Right renal pelvis (tissue), 4 donors: ENCODE measurements at regions not wholly inside any gene's neighbourhood (a gene's known extent, or its start where the extent isn't known, plus 50 kb on each side); places are given as distances from the start of the nearest gene placed in this dataset.

ENCODE experiments used
- DNase-seq, 4 donors: peaks; one replicate each; pipeline ENCODE4 v3.0.0-alpha.2; 2013; ENCODE audit warnings: low read depth in 4 of 4, low spot score in 3 of 4, missing footprints in 1 of 4

- DNase-seq: no peak
Measured at GRCh38 chr15:75129788-75130187, 71.9 kb upstream of the C15orf39 start.

DNA sequence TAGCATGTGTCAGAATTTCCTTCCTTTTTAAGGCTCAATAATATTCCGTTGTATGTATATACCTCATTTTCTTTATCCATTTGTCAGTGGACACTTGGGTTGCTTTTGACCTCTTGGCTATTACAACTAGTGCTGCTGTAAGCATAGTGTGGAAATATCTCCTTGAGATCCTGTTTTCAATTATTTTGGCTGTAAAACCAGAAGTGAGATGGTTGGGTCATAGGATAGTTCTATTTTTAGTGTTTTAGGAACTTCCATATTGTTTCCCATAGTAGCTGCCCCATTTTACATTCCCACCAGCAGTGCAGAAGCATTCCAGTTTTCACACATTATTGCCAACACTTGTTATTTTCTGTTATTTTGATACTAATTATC lies 70.4 kb upstream of the C15orf39 start:
- DNase-seq: no peak

GRCh38 chr15:75134748-75135147 lies 66.9 kb upstream of the C15orf39 start:
- no peak for DNase-seq

- DNase-seq: no peak
Measured at GRCh38 chr15:75136118-75136517, 65.6 kb upstream of the C15orf39 start.

DNA sequence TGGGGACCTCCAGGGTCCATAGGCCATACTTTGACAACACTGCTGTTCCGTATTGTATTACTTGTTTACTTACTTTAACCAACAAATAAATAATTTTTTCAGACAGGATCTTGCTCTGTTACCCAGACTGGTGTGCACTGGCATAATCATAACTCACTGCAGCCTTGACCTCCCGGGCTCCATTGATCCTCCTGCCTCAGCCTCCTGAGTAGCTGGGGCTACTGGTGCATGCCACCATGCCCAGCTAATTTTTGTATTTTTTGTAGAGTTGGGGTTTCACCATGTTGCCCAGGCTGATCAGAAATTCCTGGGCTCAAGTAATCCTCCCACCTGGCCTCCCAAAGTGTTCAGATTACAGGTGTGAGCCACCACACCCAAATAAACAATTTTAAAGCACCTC lies 64.9 kb upstream of the C15orf39 start:
- no peak for DNase-seq

DNA sequence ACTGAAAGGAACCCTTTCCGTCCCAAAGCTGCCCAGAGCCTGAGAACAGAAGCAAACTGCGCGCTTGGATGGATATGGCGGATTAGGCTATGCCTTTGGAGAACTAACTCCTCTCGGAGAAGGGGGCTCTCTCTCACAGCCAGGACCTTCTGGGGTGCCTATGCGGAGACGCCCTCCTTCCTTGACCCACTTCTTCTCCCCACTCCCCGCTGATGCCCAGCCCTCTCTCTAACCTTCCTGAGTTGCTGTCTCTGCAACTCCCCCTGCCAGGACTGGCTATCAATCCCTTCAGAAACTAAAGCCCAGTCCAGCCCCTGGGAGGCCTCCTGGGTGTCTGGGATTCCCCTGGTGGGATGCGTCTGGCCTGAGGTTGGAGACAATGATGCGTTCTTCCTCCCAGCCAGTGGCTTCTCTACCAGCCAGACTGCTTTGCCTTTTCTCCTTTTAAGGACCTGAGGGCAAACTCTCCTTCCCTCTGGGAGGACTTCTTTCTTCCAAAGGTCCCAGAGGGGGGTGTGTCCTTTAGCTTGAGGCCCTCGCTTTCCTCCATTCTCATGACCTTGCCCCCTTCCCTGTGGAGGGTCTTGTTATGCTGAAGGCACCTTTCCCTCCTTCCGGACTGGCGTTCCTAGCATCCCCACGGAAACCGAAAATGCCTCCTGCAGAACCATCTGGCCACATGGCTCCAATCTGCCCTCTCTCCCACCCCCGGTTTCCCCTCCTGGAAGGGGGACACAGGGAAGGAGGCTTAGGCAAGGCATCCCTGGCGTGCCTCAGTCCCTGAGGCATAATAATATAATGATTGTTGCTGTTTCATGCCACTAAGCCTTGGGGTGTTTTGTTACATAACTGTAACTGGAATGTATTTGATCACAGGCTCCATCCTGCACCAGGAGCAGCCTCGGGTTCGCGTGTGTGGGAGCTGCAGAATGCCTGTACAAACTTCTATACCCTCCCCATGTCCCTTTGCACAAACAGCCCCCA lies 63.4 kb upstream of the C15orf39 start:
- no peak for DNase-seq

- no peak for DNase-seq
Measured at GRCh38 chr15:75140080-75140879, 61.4 kb upstream of the C15orf39 start.

- no peak for DNase-seq
Measured at GRCh38 chr15:75142499-75142898, 59.2 kb upstream of the C15orf39 start.

DNA sequence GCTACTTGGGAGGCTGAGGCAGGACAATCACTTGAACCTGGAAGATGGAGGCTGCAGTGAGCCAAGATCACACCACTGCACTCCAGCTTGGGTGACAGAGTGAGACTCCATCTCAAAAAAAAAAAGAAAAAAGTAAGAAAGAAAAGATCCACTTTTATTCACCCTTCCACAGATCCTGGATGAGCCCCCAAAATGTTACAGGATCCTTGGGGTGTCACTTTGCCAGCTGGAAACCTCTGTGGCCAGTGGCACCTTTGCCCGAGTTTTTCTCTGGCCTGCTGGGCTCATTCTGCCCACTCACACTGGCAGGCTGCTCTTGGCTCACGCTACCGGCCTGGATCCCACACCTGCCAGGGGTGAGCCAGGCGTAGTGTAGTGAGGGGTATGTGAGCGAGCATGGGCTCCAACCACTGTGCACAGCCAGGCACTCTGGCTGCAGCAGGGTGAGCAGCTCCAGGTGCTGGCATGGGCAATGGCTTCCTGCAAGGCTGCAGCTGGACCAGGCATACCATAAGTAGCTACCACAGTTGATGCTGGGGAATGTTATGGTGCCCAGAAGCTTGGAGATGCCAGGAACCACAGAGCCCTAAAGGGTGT lies 57.8 kb upstream of the C15orf39 start:
- DNase-seq: no peak

GRCh38 chr15:75145027-75145841 lies 56.4 kb upstream of the C15orf39 start:
- no peak for DNase-seq

DNA sequence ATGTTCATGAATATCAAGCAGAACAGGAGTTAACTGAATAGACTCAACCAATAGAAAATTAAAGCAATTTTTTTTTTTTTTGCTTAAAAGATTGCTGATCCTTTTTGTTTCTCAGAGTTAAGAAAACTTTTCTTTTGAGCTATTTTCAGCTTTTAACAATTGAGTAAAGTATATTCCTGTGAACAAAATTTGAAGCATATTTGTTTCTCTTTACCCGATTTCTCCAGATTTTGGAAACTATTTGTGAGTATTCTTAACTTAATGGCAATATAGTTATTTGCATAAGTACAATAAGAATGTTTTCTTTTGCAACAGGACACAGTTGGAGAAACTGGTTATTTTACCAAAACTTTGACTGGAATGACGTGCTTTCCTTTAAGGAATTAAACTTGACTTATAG lies 53.4 kb upstream of the C15orf39 start:
- DNase-seq: no peak

DNA sequence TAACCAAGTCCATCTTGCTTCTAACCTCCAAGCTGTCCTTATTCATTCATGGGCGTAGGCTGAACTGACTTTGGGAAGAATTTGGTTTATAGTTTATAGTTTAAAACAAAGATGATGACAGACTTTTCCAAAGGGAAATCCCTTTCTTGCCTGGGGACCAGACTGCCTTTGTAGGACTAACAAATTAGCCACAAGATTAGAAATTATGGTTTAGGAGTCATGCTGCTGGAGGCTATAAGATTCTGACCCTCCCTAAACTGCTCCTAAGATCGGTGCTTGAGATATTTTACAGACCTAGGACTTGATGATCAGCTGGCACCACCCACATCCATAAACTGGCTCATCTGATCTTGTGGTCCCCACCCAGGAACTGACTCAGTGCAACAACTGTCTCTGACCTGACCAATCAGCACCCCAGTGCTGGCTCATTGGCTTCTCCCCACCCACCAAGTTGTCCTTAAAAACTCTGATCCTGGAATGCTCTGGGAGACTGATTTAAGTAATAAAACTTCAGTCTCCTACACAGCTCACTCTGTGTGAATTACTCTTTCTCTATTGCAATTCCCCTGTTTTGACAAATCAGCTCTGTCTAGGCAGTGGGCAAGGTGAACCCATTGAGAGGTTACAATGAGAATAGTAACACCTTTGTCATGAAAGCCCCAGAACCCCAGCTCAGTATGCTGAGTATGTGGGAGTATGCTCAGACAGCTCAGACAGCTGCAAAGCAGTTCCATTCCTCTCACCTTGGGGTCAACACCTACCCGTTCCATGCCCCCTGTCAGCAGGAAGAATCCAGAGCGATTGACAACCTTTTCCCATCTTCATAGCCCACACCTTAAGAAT lies 51.6 kb upstream of the C15orf39 start:
- no peak for DNase-seq

GRCh38 chr15:75151214-75152128 lies 50.2 kb upstream of the C15orf39 start:
- no peak for DNase-seq
